ENCODE measurements at regions not wholly inside any gene's neighbourhood (a gene's known extent, or its start where the extent isn't known, plus 50 kb on each side); places are given as distances from the start of the nearest gene placed in this dataset.

- TF ChIP-seq JUN (CRISPR knock-in tag; IDR thresholded peaks at IDR 0.05) (no peak), CTCF (IDR thresholded peaks at IDR 0.05) (no peak), TP53 (CRISPR knock-in tag; IDR thresholded peaks at IDR 0.05) (no peak), GABPB1 (CRISPR knock-in tag; IDR thresholded peaks at IDR 0.05) (no peak), USF1 (CRISPR knock-in tag; IDR thresholded peaks at IDR 0.05) (no peak), CDX4 (CRISPR knock-in tag; IDR thresholded peaks at IDR 0.05; ENCODE audit: borderline replicate concordance) (no peak), PRDM15 (CRISPR knock-in tag; IDR thresholded peaks at IDR 0.05) (no peak), ATF2 (CRISPR knock-in tag; IDR thresholded peaks at IDR 0.05; ENCODE audit: borderline replicate concordance, low read depth) (no peak), NR1H2 (CRISPR knock-in tag; IDR thresholded peaks at IDR 0.05) (no peak), TEAD4 (CRISPR knock-in tag; IDR thresholded peaks at IDR 0.05) (no peak)
These were observed 137.6 kb downstream of the ATL2 start for GRCh38 chr2:38239452-38239851.
